Panc1 (cell line): ENCODE measurements at regions not wholly inside any gene's neighbourhood (a gene's known extent, or its start where the extent isn't known, plus 50 kb on each side); places are given as distances from the start of the nearest gene placed in this dataset.

Experiments used
- ATAC-seq: fragments of 200-7000 bp; cut with Tn5 transposase; 2 replicates; pipeline ENCODE4 v1.9.1; 2020; ENCODE audit warnings: mild to moderate bottlenecking, moderate library complexity
- BruUV-seq: library from RNA; stranded (reverse); fragments of 400-500 nt; replicated peaks from 2 replicates; lab custom pipeline; 2021; lab: Mats Ljungman, UMichigan
- CTCF ChIA-PET: fragments of 300-600 bp; sonication (Branson Sonifier 250); formaldehyde crosslinking; loops from one replicate; lab custom pipeline; 2022; ENCODE audit warnings: antibody characterized with exemption; lab: Charles Lee
- POLR2A ChIA-PET: fragments of 300-600 bp; sonication (Branson Sonifier 250); formaldehyde crosslinking; loops from one replicate; lab custom pipeline; 2022; ENCODE audit warnings: antibody characterized with exemption; lab: Charles Lee
- DNase-seq: peaks from one replicate; pipeline ENCODE4 v3.0.0-alpha.2; 2010; ENCODE audit warnings: low read depth, low spot score
- H3K27ac ChIP-seq: 2 replicates; pipeline ENCODE4 v1.5.1; 2011; ENCODE audit warnings: mild to moderate bottlenecking, low read length, inconsistent platforms
- H3K27me3 ChIP-seq: fragments of 200-500 bp; sonication (Bioruptor generic); 2 replicates; pipeline ENCODE4 v1.6.0; 2014; ENCODE audit warnings: low read length, inconsistent platforms; ENCODE audit not compliant: control insufficient read depth, insufficient read depth
- H3K36me3 ChIP-seq: fragments of 200-500 bp; sonication (Bioruptor generic); 2 replicates; pipeline ENCODE4 v1.5.1; 2014; ENCODE audit warnings: inconsistent platforms, mild to moderate bottlenecking, low read length, moderate library complexity; ENCODE audit not compliant: control insufficient read depth, insufficient read depth
- H3K4me1 ChIP-seq: 2 replicates; pipeline ENCODE4 v1.5.1; 2011; ENCODE audit warnings: inconsistent platforms, mild to moderate bottlenecking, low read length, moderate library complexity; ENCODE audit not compliant: control insufficient read depth, insufficient read depth
- H3K4me3 ChIP-seq, 2 experiments: 2 replicates each; pipeline ENCODE4 v1.5.1; 2011 to 2012; ENCODE audit warnings: low read depth in 2 of 2, low read length in 2 of 2, mild to moderate bottlenecking in 2 of 2, inconsistent platforms in 1 of 2, moderate library complexity in 1 of 2
- H3K9me3 ChIP-seq: fragments of 200-500 bp; sonication (Bioruptor generic); 2 replicates; pipeline ENCODE4 v1.5.1; 2014; ENCODE audit warnings: low read depth, mild to moderate bottlenecking, inconsistent platforms, low read length, moderate library complexity; ENCODE audit not compliant: control insufficient read depth, insufficient read depth
- POLR2AphosphoS5 ChIP-seq: IDR thresholded peaks from 2 replicates; pipeline ENCODE4 v1.6.1; 2012; ENCODE audit warnings: mild to moderate bottlenecking, low read depth, low read length, moderate library complexity
- SIN3A ChIP-seq: IDR thresholded peaks from 2 replicates; pipeline ENCODE4 v1.6.1; 2012; ENCODE audit warnings: low read depth, mild to moderate bottlenecking, low read length, moderate library complexity, borderline replicate concordance; ENCODE audit not compliant: insufficient read depth
- TCF7L2 ChIP-seq: IDR thresholded peaks from 2 replicates; pipeline ENCODE4 v1.6.1; 2011; ENCODE audit warnings: mild to moderate bottlenecking, low read depth, low read length, inconsistent platforms
- in situ Hi-C: cut with HindIII; loops from 2 replicates; pipeline ENCODE4 v1.10.0; 2016; ENCODE audit warnings: low sequenced_read_pairs, low pct_unique_long_range_greater_than_20kb
- intact Hi-C: fragments of 100-400 bp; cut with micrococcal nuclease; formaldehyde crosslinking; loops from one replicate; pipeline ENCODE4 v1.10.0; 2022; ENCODE audit not compliant: unreplicated experiment
- TF ChIP-seq, protein P1 (sequence below): fragments of 450-650 bp; IDR thresholded peaks from 2 replicates; pipeline ENCODE4 v1.5.1; 2017; ENCODE audit warnings: mild to moderate bottlenecking
- TF ChIP-seq, protein P2 (sequence below), 2 experiments: IDR thresholded peaks; 2 replicates each; pipeline ENCODE4 v1.6.1; 2011 to 2012; ENCODE audit warnings: low read depth in 2 of 2, control low read depth in 1 of 2, low read length in 1 of 2, mild to moderate bottlenecking in 1 of 2, moderate library complexity in 1 of 2; ENCODE audit not compliant: insufficient read depth in 1 of 2

DNA sequence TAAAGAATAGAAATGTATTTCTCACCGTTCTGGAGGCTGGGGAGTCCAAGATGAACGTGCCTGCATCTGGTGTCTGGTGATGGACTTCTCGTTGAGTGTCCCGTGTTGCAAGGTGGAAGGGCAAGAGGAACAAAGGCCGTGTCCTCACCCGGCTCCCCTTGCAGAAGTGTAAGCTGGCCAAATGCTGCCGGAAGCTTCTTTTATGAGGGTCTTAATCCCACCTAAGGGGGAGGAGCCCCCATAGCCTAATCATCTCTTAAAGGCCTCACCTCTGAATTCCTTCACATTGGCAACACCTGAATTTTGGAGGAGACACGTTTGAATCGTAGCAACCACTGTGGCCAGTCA, 99.1 kb upstream of the DAP start:
- ChIA-PET CTCF (no interaction called here), POLR2A (no interaction called here)
- intact Hi-C loops = loop anchor here (10.0 kb wide), 1 partner anchor 165 kb away; no protein-coding TSS in a partner anchor
- no peaks in the 10 kb centered on the region for H3K9me3 ChIP-seq
- H3K27me3 ChIP-seq = no peaks in the 10 kb centered on the region; the same call in 1 of the 2 replicates
- H3K27ac ChIP-seq = no peak overlapping the region
- no peak for TF ChIP-seq POLR2AphosphoS5
- no peak for TF ChIP-seq TCF7L2
- TF ChIP-seq, protein P1, sequence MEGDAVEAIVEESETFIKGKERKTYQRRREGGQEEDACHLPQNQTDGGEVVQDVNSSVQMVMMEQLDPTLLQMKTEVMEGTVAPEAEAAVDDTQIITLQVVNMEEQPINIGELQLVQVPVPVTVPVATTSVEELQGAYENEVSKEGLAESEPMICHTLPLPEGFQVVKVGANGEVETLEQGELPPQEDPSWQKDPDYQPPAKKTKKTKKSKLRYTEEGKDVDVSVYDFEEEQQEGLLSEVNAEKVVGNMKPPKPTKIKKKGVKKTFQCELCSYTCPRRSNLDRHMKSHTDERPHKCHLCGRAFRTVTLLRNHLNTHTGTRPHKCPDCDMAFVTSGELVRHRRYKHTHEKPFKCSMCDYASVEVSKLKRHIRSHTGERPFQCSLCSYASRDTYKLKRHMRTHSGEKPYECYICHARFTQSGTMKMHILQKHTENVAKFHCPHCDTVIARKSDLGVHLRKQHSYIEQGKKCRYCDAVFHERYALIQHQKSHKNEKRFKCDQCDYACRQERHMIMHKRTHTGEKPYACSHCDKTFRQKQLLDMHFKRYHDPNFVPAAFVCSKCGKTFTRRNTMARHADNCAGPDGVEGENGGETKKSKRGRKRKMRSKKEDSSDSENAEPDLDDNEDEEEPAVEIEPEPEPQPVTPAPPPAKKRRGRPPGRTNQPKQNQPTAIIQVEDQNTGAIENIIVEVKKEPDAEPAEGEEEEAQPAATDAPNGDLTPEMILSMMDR = no peak
- TF ChIP-seq SIN3A = no peak
- TF ChIP-seq, protein P2, sequence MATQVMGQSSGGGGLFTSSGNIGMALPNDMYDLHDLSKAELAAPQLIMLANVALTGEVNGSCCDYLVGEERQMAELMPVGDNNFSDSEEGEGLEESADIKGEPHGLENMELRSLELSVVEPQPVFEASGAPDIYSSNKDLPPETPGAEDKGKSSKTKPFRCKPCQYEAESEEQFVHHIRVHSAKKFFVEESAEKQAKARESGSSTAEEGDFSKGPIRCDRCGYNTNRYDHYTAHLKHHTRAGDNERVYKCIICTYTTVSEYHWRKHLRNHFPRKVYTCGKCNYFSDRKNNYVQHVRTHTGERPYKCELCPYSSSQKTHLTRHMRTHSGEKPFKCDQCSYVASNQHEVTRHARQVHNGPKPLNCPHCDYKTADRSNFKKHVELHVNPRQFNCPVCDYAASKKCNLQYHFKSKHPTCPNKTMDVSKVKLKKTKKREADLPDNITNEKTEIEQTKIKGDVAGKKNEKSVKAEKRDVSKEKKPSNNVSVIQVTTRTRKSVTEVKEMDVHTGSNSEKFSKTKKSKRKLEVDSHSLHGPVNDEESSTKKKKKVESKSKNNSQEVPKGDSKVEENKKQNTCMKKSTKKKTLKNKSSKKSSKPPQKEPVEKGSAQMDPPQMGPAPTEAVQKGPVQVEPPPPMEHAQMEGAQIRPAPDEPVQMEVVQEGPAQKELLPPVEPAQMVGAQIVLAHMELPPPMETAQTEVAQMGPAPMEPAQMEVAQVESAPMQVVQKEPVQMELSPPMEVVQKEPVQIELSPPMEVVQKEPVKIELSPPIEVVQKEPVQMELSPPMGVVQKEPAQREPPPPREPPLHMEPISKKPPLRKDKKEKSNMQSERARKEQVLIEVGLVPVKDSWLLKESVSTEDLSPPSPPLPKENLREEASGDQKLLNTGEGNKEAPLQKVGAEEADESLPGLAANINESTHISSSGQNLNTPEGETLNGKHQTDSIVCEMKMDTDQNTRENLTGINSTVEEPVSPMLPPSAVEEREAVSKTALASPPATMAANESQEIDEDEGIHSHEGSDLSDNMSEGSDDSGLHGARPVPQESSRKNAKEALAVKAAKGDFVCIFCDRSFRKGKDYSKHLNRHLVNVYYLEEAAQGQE (IDR thresholded peaks at IDR 0.05; ENCODE audit: insufficient read depth in 1 of 2, low read depth in 2 of 2, low read length in 1 of 2) = no peak
- ATAC-seq (no peak), DNase-seq (no peak)
- no peaks in the 10 kb centered on the region for H3K36me3 ChIP-seq
- H3K4me1 ChIP-seq = peaks cover 6% of the 10 kb centered on the region; the same call in 1 of the 2 replicates
- in situ Hi-C loops = no loop called here
- BruUV-seq = no TSS peak
- no peak overlapping the region for H3K4me3 ChIP-seq

DNA sequence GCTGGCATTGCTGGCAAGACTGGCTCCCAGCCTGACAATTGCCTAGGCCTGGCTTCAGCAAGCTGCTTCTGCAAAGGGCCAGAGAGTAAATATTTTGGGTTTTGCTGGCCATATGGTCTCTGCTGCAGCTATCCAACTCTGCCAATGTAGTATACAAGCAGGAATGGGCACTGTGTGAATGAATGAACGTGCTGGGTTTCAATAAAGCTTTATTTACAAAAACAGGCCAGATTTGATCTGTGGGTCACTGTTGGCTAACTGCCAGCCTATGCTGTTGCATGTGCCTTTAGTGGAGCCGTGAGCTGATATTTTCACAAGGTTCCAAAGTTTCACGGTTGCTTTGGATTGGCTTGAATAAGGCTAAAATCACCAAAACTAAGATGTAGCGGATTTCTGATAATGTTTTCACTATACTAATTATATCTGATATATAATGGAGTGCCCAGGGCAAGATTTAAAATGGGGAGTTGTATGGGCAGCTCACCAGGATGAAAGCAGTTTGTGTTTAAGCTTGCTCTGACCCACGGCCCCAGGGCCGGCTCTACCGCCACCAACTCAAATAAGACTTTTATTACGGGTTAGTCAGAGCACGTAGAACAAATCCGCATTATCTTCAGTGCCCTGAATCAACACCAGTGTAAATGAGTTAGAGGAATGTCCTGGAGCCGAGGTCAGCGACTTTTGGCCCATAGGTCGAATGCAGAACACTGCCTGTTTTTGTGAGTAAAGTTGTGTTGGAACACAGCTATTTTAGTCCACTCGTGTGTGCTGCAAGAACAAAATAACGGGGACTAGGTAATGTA, 98.6 kb upstream of the DAP start:
- no peak overlapping the region for H3K27ac ChIP-seq
- POLR2A ChIA-PET = no interaction called here
- intact Hi-C loops = loop anchor here (10.0 kb wide), 1 partner anchor 165 kb away; no protein-coding TSS in a partner anchor
- no peaks in the 10 kb centered on the region; the same call in 1 of the 2 replicates for H3K27me3 ChIP-seq
- BruUV-seq = no TSS peak
- no peak overlapping the region for H3K4me3 ChIP-seq
- in situ Hi-C loops = no loop called here
- peaks cover 6% of the 10 kb centered on the region; the same call in 1 of the 2 replicates for H3K4me1 ChIP-seq
- no peak for DNase-seq
- CTCF ChIA-PET = no interaction called here
- no peaks in the 10 kb centered on the region for H3K36me3 ChIP-seq
- H3K9me3 ChIP-seq = no peaks in the 10 kb centered on the region
- TF ChIP-seq TCF7L2 = peak; percentile 50; the same call in 1 of the 2 replicates
- no peak for TF ChIP-seq SIN3A
- TF ChIP-seq POLR2AphosphoS5 = no peak
- TF ChIP-seq, protein P1 = no peak
- TF ChIP-seq, protein P2 (IDR thresholded peaks at IDR 0.05; ENCODE audit: insufficient read depth in 1 of 2, low read depth in 2 of 2, low read length in 1 of 2) = no peak
- ATAC-seq = peak; percentile 61; the same call in 1 of the 2 replicates
